ENCODE measurements at regions not wholly inside any gene's neighbourhood (a gene's known extent, or its start where the extent isn't known, plus 50 kb on each side); places are given as distances from the start of the nearest gene placed in this dataset.

DNA sequence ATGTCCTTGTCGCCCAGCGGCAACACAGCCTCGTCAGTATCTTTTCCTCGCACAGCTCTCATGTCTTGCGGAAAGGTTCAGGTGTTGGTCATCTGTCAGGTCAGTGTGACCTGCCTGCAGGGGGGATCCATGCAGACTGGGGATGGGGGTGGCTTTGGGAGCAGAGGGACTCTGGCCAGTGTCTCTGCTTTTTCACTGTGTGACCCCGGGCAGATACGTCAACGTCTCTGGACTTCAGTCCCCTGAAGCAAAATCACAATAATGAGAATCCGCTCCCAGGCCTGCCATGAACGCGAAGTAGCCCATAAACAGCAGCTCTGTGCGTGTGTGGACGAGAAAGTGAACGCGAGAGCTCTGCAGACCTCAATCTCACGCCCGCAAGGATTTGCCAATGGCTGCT is 75.7 kb upstream of the FCN1 start:
- TF ChIP-seq, protein P1, sequence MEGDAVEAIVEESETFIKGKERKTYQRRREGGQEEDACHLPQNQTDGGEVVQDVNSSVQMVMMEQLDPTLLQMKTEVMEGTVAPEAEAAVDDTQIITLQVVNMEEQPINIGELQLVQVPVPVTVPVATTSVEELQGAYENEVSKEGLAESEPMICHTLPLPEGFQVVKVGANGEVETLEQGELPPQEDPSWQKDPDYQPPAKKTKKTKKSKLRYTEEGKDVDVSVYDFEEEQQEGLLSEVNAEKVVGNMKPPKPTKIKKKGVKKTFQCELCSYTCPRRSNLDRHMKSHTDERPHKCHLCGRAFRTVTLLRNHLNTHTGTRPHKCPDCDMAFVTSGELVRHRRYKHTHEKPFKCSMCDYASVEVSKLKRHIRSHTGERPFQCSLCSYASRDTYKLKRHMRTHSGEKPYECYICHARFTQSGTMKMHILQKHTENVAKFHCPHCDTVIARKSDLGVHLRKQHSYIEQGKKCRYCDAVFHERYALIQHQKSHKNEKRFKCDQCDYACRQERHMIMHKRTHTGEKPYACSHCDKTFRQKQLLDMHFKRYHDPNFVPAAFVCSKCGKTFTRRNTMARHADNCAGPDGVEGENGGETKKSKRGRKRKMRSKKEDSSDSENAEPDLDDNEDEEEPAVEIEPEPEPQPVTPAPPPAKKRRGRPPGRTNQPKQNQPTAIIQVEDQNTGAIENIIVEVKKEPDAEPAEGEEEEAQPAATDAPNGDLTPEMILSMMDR (IDR thresholded peaks at IDR 0.05; ENCODE audit: low read depth, low read length), result no peak
- Histone ChIP-seq H3K27me3 (no peaks in the 10 kb centered on the region), H3K4me1 (no peaks in the 10 kb centered on the region), H3K4me3 (ENCODE audit: low read depth, low read length) (no peak overlapping the region), H3K36me3 (no peaks in the 10 kb centered on the region), H3K9me3 (no peaks in the 10 kb centered on the region)
- DNase-seq, result no peak

DNA sequence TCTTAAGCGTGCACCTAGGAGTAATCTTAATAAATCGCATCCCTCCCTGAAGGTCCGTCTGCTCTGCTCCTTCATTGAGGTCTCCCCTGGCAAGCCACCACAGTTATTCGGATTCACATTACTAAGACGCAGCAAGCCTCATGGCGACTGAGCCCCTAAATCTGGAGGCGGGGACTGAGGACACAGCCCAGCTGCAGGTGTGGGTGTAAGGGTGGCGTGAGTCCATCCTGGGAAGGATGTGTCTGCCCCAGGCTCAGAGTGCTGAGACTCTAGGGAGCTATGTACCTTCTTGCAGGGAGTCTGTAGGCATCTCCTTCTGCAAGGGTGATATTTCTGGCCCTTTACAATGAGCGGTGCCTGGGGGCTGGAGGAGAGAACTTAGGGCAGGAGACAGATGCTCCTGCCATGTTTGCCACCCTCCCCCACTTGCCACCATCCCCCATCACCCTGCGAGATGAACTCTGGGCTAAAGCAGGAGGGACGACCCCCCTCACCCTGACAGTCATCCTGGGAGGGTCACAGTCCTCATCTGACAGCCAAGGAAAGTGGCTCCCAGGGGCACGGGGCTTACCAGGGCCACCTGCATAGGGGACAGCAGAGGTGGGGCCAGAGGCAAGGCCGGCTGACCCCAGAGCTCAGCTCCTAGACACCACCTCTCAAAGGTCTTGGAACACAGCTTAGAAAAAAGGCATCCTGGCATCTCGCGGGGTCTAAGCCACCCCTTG is 76.4 kb upstream of the FCN1 start:
- H3K9me3 ChIP-seq, result peaks cover 3% of the 10 kb centered on the region; the same call in 1 of the 2 replicates
- TF ChIP-seq, protein P1 (IDR thresholded peaks at IDR 0.05; ENCODE audit: low read depth, low read length), result no peak

DNA sequence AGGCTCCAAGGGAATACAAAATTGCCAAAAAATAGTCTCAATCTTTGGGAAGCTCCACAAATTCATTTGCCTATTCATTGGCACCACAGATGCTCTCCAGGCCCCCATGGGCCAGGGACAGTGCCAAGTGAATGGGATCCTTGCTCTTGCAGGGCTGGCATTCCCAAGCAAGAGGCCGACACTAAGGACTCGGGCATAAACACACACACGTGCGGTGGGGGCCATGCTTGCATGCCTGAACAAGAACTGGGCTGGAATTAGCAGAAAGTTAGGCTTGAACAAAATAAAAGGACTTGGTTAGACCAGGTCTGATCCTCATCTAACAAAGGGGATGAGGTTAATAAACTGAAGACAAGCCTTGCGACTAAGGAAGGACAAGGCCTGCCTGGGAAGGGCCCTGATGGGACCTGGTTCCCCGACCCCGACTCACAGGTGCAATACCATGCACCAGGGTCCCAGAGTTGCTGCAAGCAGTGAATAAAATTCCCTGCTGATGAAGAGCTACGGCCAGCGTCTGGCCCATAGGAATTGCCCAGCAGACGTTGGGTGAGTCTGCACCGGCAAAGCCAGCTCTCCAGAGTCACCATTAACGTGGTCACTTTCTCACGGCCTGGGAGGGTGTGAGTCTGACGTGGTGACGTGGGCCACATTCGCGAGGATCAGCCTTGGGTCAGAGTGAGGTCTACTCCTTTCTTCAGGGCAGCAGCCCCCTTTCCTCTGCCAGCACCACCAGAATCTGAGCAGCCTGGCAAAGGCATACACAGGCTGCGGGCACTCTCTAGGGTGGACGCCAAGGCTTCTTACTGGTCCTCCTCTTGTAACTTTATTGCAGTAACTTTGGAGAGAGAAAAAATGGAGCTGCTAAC is 77.4 kb upstream of the FCN1 start:
- peaks cover 5% of the 10 kb centered on the region; the same call in 1 of the 2 replicates for H3K9me3 ChIP-seq
- no peaks in the 10 kb centered on the region for H3K36me3 ChIP-seq
- DNase-seq, result no peak
- TF ChIP-seq, protein P1 (IDR thresholded peaks at IDR 0.05; ENCODE audit: low read depth, low read length), result no peak
- H3K4me3 ChIP-seq (ENCODE audit: low read depth, low read length), result no peak overlapping the region
- H3K27me3 ChIP-seq, result no peaks in the 10 kb centered on the region
- no peaks in the 10 kb centered on the region for H3K4me1 ChIP-seq

More for the DNA sequence above, 76.4 kb upstream of the FCN1 start:
- no peaks in the 10 kb centered on the region for H3K27me3 ChIP-seq
- no peaks in the 10 kb centered on the region for H3K36me3 ChIP-seq
- H3K4me3 ChIP-seq (ENCODE audit: low read depth, low read length), result no peak overlapping the region
- no peak for DNase-seq
- no peaks in the 10 kb centered on the region for H3K4me1 ChIP-seq

DNA sequence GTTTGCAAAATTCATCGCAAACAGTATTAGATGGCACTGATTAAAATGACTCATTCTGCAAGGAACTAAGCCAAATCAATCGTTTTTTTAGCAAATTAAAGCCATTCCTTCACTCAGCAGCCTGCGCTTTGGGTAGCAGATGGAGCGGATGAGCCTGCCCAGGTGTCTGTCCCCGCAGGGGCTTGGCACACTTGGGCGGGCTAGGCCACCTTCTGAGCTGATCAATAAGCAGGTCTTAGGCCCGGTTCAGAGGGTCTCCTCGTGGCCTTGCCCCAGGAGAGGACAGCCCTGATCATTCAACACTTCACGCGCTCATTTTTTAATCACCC is 78.0 kb upstream of the FCN1 start:
- TF ChIP-seq, protein P1 (IDR thresholded peaks at IDR 0.05; ENCODE audit: low read depth, low read length), result no peak
- H3K4me1 ChIP-seq, result no peaks in the 10 kb centered on the region
- H3K36me3 ChIP-seq, result no peaks in the 10 kb centered on the region
- no peak for DNase-seq
- H3K27me3 ChIP-seq, result no peaks in the 10 kb centered on the region
- peaks cover 11% of the 10 kb centered on the region for H3K9me3 ChIP-seq
- no peak overlapping the region for H3K4me3 ChIP-seq (ENCODE audit: low read depth, low read length)

DNA sequence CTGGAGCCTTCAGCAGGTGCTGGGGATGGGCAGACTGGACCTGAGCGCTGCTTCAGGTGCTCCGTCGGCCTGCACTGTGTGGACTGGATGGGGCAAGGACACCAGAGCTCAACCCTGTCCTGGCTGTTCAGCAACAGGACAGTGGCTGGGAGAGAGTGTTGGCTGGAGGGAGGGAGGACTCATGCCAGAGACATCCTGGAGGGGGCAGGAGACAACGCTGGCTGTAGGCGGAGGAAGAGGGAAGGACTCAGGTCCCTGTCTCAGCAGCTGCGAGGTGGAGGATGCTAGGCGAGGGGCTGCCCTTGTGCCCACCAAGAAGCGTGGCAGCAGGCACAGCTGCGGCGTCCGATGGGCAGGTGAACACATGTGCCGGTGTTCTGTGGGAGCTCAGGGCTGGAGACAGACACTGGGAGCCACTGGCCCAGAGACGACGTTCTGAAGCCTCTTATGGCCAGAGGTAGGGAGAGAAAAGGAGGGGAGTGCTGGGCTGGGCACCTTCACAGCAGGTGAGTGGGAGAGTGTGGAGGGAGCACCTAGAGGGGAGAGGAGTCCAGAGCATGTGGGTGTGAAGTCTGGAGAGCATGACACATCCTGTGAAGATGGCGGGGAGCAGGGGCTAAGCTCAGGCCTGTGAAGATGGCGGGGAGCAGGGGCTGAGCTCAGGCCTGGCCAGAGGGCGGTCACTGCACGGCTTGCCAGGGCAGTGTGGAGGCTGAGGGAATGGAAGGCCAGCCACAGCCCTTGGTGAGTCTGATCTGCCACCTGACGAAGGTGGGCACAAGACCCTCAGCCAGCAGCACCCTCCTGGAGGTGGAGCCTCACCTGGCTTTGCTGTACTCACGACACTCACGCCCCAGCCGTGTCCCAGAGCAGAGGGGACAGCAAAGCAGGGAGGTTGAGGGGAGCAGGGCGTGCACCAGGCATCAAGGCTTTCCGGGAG is 79.1 kb upstream of the FCN1 start:
- no peak overlapping the region for H3K4me3 ChIP-seq (ENCODE audit: low read depth, low read length)
- DNase-seq, result no peak
- no peaks in the 10 kb centered on the region for H3K4me1 ChIP-seq
- no peaks in the 10 kb centered on the region for H3K36me3 ChIP-seq
- TF ChIP-seq, protein P1 (IDR thresholded peaks at IDR 0.05; ENCODE audit: low read depth, low read length), result no peak
- no peaks in the 10 kb centered on the region for H3K27me3 ChIP-seq
- H3K9me3 ChIP-seq, result peaks cover 15% of the 10 kb centered on the region
